ENCODE measurements at regions not wholly inside any gene's neighbourhood (a gene's known extent, or its start where the extent isn't known, plus 50 kb on each side); places are given as distances from the start of the nearest gene placed in this dataset.

DNA sequence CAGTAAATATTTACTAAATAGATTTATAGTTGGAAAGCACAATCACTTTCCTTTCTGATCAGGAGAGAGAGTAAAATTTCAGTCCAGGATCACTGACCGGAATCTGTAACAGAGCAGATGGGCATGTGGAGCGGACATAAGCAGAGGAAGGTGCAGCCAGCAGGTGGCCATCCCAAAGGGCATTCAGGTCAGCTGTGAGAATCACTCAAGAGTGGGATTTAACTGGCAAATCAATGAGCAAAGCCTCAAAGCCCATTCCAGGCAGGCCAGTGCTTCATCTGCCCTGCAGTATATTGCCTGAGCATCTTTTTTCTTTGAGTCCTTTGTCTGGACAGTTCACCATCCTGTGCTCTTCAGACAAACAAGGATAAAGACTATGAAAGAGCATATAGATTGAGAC lies 166.4 kb upstream of the SLC14A2 start:
- TF ChIP-seq, protein P1, sequence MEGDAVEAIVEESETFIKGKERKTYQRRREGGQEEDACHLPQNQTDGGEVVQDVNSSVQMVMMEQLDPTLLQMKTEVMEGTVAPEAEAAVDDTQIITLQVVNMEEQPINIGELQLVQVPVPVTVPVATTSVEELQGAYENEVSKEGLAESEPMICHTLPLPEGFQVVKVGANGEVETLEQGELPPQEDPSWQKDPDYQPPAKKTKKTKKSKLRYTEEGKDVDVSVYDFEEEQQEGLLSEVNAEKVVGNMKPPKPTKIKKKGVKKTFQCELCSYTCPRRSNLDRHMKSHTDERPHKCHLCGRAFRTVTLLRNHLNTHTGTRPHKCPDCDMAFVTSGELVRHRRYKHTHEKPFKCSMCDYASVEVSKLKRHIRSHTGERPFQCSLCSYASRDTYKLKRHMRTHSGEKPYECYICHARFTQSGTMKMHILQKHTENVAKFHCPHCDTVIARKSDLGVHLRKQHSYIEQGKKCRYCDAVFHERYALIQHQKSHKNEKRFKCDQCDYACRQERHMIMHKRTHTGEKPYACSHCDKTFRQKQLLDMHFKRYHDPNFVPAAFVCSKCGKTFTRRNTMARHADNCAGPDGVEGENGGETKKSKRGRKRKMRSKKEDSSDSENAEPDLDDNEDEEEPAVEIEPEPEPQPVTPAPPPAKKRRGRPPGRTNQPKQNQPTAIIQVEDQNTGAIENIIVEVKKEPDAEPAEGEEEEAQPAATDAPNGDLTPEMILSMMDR (IDR thresholded peaks at IDR 0.05 in 8 of 11, conservative IDR thresholded peaks at IDR 0.05 in 3 of 11): no peak
- no peak for TF ChIP-seq POLR2A (IDR thresholded peaks at IDR 0.05)
- no peak for TF ChIP-seq POLR2AphosphoS5 (IDR thresholded peaks at IDR 0.05)
